SU-DHL-6 (cell line): ENCODE measurements at regions not wholly inside any gene's neighbourhood (a gene's known extent, or its start where the extent isn't known, plus 50 kb on each side); places are given as distances from the start of the nearest gene placed in this dataset.

Source experiments
- H2AFZ ChIP-seq: fragments of 200-600 bp; sonication (generic); 2 replicates; pipeline ENCODE4 v1.6.1; 2014; ENCODE audit warnings: low read depth, mild to moderate bottlenecking, moderate library complexity, mixed read lengths, antibody characterized with exemption, low read length; ENCODE audit not compliant: severe bottlenecking
- H3F3A ChIP-seq: fragments of 200-600 bp; shearing (Covaris generic); 2 replicates; pipeline ENCODE4 v1.6.0; 2016; ENCODE audit warnings: antibody characterized with exemption, mild to moderate bottlenecking; ENCODE audit not compliant: insufficient read depth
- H3K27ac ChIP-seq: fragments of 200-600 bp; sonication (generic); 2 replicates; pipeline ENCODE4 v1.5.1; 2016; ENCODE audit warnings: low read depth, mild to moderate bottlenecking, low read length, moderate library complexity, mixed read lengths
- H3K27me3 ChIP-seq: fragments of 200-600 bp; sonication (generic), shearing (Covaris generic); 2 replicates; pipeline ENCODE4 v1.6.0; 2014; ENCODE audit warnings: mild to moderate bottlenecking, low read length
- H3K36me3 ChIP-seq: fragments of 200-600 bp; sonication (generic); 2 replicates; pipeline ENCODE4 v1.6.1; 2014; ENCODE audit warnings: mild to moderate bottlenecking, low read length, mixed read lengths
- H3K4me2 ChIP-seq: fragments of 300-600, 200-600 bp; shearing (Covaris generic), sonication (generic); 2 replicates; pipeline ENCODE4 v1.6.0; 2014; ENCODE audit warnings: low read length, low read depth, mild to moderate bottlenecking; ENCODE audit not compliant: poor library complexity, severe bottlenecking
- H3K4me3 ChIP-seq: fragments of 200-600 bp; sonication (generic); 2 replicates; pipeline ENCODE4 v1.5.1; 2014; ENCODE audit warnings: antibody characterized with exemption, low read length, mild to moderate bottlenecking, mixed read lengths; ENCODE audit not compliant: insufficient read depth, poor library complexity, severe bottlenecking
- H3K79me2 ChIP-seq: fragments of 200-600 bp; sonication (generic); 2 replicates; pipeline ENCODE4 v1.6.1; 2014; ENCODE audit warnings: mild to moderate bottlenecking, low read length, moderate library complexity; ENCODE audit not compliant: insufficient read depth
- H3K9ac ChIP-seq: fragments of 200-600 bp; sonication (generic); 2 replicates; pipeline ENCODE4 v1.7.0; 2014; ENCODE audit warnings: mild to moderate bottlenecking, low read length
- H3K9me2 ChIP-seq: fragments of 200-600 bp; sonication (generic); replicated peaks from 2 replicates; pipeline ENCODE4 v1.6.1; 2014; ENCODE audit warnings: low read length; ENCODE audit not compliant: insufficient read depth
- H3K9me3 ChIP-seq: fragments of 200-600 bp; sonication (generic); 2 replicates; pipeline ENCODE4 v1.6.1; 2014; ENCODE audit warnings: low read length, mixed read lengths; ENCODE audit not compliant: insufficient read depth
- H4K20me1 ChIP-seq: fragments of 200-600 bp; sonication (generic); 2 replicates; pipeline ENCODE4 v1.6.1; 2014; ENCODE audit warnings: low read depth, mild to moderate bottlenecking, antibody characterized with exemption, low read length, moderate library complexity, mixed read lengths
- EZH2phosphoT487 ChIP-seq: fragments of 200-600 bp; sonication (generic), shearing (Covaris generic); conservative IDR thresholded peaks from 2 replicates; pipeline ENCODE4 v1.6.1; 2018; ENCODE audit warnings: mild to moderate bottlenecking, antibody characterized with exemption, low read length, moderate library complexity, mixed read lengths
- TF ChIP-seq, protein P1 (sequence below): fragments of 200-600 bp; sonication (generic); IDR thresholded peaks from one replicate; pipeline ENCODE4 v1.5.1; 2017; ENCODE audit warnings: antibody characterized with exemption, mild to moderate bottlenecking, low read length, moderate library complexity; ENCODE audit not compliant: insufficient read depth, poor library complexity, severe bottlenecking

DNA sequence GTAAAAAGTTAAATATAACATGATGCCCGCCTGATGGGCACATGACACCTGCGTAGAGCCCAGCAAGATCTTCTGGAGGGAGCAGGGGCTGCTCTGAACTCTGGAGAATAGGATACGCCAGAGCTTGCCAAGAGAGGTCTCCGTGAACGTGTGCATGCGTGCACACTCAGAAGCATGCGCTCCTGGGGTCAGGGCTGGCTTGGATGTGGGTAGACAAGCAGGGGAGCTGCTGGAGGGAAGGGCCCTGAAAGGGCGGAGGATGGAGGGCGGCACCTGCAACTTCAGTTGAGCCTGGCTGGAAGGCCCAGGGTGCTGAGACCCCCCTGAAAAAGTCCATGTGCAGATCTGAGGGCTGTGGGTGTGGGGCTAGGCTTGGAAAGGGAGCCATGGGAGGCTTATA is 828.4 kb upstream of the SALL3 start:
- Histone ChIP-seq H3K27ac (no peak overlapping the region), H3K27me3 (no peaks in the 10 kb centered on the region), H3K79me2 (no peaks in the 10 kb centered on the region), H3K36me3 (no peaks in the 10 kb centered on the region), H2AFZ (no peak overlapping the region), H3K9me3 (no peaks in the 10 kb centered on the region), H3K9ac (no peak overlapping the region), H3F3A (no peaks in the 10 kb centered on the region), H3K9me2 (no peaks in the 10 kb centered on the region), H3K4me3 (no peak overlapping the region), H3K4me2 (no peak overlapping the region), H4K20me1 (no peaks in the 10 kb centered on the region)
- TF ChIP-seq, protein P1, sequence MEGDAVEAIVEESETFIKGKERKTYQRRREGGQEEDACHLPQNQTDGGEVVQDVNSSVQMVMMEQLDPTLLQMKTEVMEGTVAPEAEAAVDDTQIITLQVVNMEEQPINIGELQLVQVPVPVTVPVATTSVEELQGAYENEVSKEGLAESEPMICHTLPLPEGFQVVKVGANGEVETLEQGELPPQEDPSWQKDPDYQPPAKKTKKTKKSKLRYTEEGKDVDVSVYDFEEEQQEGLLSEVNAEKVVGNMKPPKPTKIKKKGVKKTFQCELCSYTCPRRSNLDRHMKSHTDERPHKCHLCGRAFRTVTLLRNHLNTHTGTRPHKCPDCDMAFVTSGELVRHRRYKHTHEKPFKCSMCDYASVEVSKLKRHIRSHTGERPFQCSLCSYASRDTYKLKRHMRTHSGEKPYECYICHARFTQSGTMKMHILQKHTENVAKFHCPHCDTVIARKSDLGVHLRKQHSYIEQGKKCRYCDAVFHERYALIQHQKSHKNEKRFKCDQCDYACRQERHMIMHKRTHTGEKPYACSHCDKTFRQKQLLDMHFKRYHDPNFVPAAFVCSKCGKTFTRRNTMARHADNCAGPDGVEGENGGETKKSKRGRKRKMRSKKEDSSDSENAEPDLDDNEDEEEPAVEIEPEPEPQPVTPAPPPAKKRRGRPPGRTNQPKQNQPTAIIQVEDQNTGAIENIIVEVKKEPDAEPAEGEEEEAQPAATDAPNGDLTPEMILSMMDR = no peak
- TF ChIP-seq EZH2phosphoT487 = no peak

DNA sequence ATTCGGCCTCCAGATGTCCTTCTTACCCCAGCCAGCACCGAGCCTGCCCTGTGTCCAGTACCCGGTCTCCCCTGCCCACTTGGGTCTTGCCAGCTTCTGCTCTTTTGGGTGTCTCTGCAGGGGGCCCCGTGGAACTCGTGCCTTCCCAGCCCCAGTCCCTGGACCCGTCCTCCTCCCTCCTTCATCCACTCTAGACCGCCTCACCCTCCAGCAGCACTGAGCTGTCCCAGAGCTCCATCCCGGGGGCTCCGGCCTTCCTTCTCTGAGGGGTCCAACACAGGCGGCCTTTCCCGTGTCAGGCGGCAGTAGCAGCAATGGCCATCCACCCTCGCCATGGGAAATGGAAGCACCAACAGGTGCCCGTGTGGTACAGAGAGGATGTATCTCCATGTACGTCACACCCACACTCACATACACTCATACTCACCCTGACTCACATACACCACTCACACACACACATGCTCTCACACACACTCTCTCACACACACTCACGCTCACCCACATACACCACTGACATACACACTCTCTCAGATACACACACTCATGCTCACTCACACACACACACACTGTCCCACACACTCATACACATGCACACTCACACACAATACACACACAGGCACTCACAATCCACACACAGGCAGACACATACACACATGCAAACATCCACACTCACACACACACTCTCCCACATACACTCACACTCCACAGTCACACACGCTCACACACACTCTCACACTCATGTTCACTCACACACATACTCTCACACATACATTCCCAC is 827.5 kb upstream of the SALL3 start:
- H4K20me1 ChIP-seq = no peaks in the 10 kb centered on the region
- no peak overlapping the region for H3K27ac ChIP-seq
- H3K4me2 ChIP-seq = no peak overlapping the region
- H2AFZ ChIP-seq = no peak overlapping the region
- no peak overlapping the region for H3K9ac ChIP-seq
- TF ChIP-seq, protein P1 = no peak
- TF ChIP-seq EZH2phosphoT487 = no peak
- no peaks in the 10 kb centered on the region for H3K27me3 ChIP-seq
- no peaks in the 10 kb centered on the region for H3K79me2 ChIP-seq
- no peak overlapping the region for H3K4me3 ChIP-seq
- H3F3A ChIP-seq = no peaks in the 10 kb centered on the region
- no peaks in the 10 kb centered on the region for H3K36me3 ChIP-seq
- no peaks in the 10 kb centered on the region for H3K9me2 ChIP-seq
- H3K9me3 ChIP-seq = no peaks in the 10 kb centered on the region

DNA sequence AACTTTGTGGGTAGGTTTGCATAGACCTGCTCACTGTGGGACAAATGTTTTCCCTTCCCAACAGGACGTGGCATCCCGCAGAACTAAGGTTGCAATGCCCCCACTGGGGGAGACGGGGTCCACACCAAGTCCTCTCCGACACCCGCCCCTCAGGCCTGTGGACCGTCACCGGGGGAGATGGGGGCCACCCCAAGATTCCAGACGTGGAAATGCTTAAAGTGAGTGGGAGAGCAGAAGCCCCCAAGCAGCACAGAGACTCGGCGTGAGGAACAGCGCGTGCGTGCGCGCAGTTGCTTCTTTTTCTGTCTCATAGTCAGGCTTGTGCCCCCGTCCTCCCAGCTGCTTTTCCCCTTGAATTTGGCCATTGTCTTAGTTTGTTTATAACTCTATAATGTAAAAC is 826.3 kb upstream of the SALL3 start:
- TF ChIP-seq, protein P1 = no peak
- TF ChIP-seq EZH2phosphoT487 = no peak

More for the DNA sequence above, 826.3 kb upstream of the SALL3 start:
- H3K36me3 ChIP-seq = no peaks in the 10 kb centered on the region
- H3K27me3 ChIP-seq = no peaks in the 10 kb centered on the region
- no peaks in the 10 kb centered on the region for H3K9me3 ChIP-seq
- H3K9me2 ChIP-seq = no peaks in the 10 kb centered on the region
- no peaks in the 10 kb centered on the region for H4K20me1 ChIP-seq
- H3K9ac ChIP-seq = no peak overlapping the region
- H3K27ac ChIP-seq = no peak overlapping the region
- no peak overlapping the region for H2AFZ ChIP-seq
- no peak overlapping the region for H3K4me2 ChIP-seq
- H3F3A ChIP-seq = no peaks in the 10 kb centered on the region
- no peak overlapping the region for H3K4me3 ChIP-seq
- no peaks in the 10 kb centered on the region for H3K79me2 ChIP-seq
